ENCODE measurements at regions not wholly inside any gene's neighbourhood (a gene's known extent, or its start where the extent isn't known, plus 50 kb on each side); places are given as distances from the start of the nearest gene placed in this dataset.

- DNase-seq (ENCODE audit: low read depth), result no peak
Measured at GRCh38 chr6:114430534-114431124, 87.8 kb upstream of the HS3ST5 start.

DNA sequence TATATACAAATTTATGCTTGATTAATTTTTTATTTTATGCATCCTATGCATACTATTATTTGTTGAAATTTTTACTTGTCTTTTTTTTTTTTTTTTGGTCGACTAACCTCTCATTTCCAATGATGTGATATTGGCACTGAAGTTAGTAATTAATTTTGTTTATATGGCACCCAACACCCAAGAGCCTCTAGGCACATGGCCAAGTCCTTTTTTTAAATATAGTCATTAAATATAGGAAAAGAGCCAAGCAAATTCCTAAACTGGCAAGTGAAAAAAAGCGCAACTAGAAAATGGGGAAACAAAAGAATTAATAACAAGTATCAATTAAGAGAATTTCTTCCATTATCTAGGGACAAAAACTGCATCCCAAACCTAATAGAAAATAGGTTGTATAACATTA is 85.5 kb upstream of the HS3ST5 start:
- DNase-seq (ENCODE audit: low read depth), result no peak

GRCh38 chr6:114421199-114421598 is 78.4 kb upstream of the HS3ST5 start:
- DNase-seq (ENCODE audit: low read depth), result no peak

- no peak for DNase-seq (ENCODE audit: low read depth)
Measured at GRCh38 chr6:114419175-114419574, 76.4 kb upstream of the HS3ST5 start.

- DNase-seq (ENCODE audit: low read depth), result no peak
Measured at GRCh38 chr6:114418304-114418972, 75.6 kb upstream of the HS3ST5 start.

DNA sequence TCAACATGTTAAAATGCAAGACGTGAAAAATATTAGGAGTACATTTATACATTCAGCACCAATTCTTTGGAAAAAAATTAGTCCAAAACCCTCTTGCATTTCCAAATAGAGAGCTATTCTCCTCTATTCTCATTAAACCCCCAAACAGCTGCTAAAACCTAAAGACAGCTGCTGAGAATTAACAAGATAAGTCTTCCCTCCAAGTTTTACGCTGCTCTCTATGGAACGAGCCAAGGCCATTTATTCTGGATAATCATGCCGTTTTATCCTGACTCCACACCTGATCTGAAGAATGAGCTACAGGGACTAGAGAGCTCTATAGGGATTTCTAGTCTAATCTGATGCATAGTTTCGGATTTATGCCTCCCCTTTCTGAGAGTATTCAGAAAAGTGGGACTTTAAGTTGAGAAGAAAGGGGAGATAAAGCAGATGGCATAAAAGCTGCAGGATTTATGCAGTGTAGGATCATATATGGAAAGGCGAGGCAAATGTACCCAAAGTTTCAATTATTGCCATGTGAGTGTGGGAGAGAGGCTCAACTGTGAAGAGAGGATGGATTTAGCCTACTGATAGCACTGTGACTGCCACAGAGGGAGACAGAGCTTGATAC is 64.7 kb upstream of the HS3ST5 start:
- no peak for DNase-seq (ENCODE audit: low read depth)

DNA sequence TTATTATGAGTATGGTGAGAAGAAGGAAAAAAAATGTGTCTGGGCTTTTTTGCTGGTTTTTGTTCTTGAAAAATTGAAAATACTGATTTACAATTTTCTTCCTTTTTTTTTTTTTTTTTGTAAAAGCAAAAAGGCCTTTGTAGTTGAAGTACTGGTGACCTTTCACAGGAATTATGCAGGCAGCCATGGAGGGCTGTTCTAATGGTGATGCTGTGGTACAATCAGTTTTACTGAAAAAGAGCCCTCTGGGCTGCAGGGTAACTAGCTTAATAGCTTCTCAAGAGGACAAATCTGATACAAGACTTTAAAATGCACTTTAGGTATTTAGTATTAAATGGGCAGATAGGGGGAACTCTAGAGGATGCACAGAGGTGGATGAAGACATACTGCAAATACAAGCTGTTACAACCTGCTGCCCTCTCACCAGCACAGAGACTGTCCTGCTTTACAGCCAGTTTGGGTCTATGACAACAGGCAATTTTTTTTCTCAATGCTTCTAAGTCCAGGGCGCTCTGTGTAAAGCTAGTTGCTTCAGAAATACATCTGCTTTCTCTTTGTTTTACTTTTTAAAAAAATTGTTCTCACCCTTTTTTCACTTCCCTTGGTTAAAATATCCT is 61.6 kb upstream of the HS3ST5 start:
- no peak for DNase-seq (ENCODE audit: low read depth)

DNA sequence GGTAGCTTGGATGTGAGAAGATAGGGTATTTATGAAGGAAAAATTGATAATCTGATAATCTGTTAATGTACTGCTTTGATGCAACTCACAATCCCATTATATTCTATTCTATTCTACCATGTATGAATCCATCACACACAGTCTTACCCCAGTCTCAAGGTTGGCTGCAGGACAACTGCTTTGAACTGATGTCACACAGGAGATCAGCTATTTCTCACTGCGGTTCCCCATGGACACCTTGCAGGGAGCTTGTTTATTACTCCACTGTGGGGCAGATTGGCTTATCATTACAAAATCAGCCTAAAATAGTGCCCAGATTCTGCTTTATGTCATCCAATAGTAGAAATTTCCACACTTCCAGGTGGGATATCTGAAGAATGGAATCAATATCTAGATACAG is 61.0 kb upstream of the HS3ST5 start:
- DNase-seq (ENCODE audit: low read depth), result no peak

GRCh38 chr6:114398481-114398880 is 55.7 kb upstream of the HS3ST5 start:
- DNase-seq (ENCODE audit: low read depth), result no peak

Measured in stimulated activated CD8-positive, alpha-beta memory T cell treated with anti-CD3 and anti-CD28 coated beads, Interleukin-12 subunit alpha, Interleukin-12 subunit beta, amount 100 ng/mL, for 1 hour (primary cell).